GM18909 (cell line): ENCODE measurements at regions not wholly inside any gene's neighbourhood (a gene's known extent, or its start where the extent isn't known, plus 50 kb on each side); places are given as distances from the start of the nearest gene placed in this dataset.

Experiments used
- ATAC-seq: cut with Tn5 transposase; IDR thresholded peaks from one replicate; pipeline ENCODE4 v1.9.1; 2021; ENCODE audit warnings: mild to moderate bottlenecking; ENCODE audit not compliant: unreplicated experiment, poor library complexity

GRCh38 chr9:79021084-79021483 lies 550.7 kb upstream of the TLE4 start:
- no peak for ATAC-seq

GRCh38 chr9:79023134-79023580 lies 548.6 kb upstream of the TLE4 start:
- ATAC-seq: no peak

- peak; percentile 78 for ATAC-seq
Measured at GRCh38 chr9:79026316-79026715, 545.4 kb upstream of the TLE4 start.

- no peak for ATAC-seq
Measured at GRCh38 chr9:79028101-79028500, 543.7 kb upstream of the TLE4 start.

GRCh38 chr9:79034583-79034982 lies 537.2 kb upstream of the TLE4 start:
- ATAC-seq: no peak

- ATAC-seq: no peak
Measured at GRCh38 chr9:79037338-79037737, 534.4 kb upstream of the TLE4 start.

- ATAC-seq: no peak
Measured at GRCh38 chr9:79040671-79041070, 531.1 kb upstream of the TLE4 start.

- ATAC-seq: no peak
Measured at GRCh38 chr9:79041266-79041665, 530.5 kb upstream of the TLE4 start.

- no peak for ATAC-seq
Measured at GRCh38 chr9:79043916-79044315, 527.8 kb upstream of the TLE4 start.

GRCh38 chr9:79046401-79046800 lies 525.4 kb upstream of the TLE4 start:
- no peak for ATAC-seq

GRCh38 chr9:79049371-79049770 lies 522.4 kb upstream of the TLE4 start:
- ATAC-seq: no peak

- no peak for ATAC-seq
Measured at GRCh38 chr9:79053598-79053997, 518.2 kb upstream of the TLE4 start.

GRCh38 chr9:79054500-79054899 lies 517.3 kb upstream of the TLE4 start:
- no peak for ATAC-seq

GRCh38 chr9:79056041-79056440 lies 515.7 kb upstream of the TLE4 start:
- no peak for ATAC-seq

GRCh38 chr9:79057576-79057975 lies 514.2 kb upstream of the TLE4 start:
- no peak for ATAC-seq

- ATAC-seq: no peak
Measured at GRCh38 chr9:79060766-79061165, 511.0 kb upstream of the TLE4 start.

GRCh38 chr9:79061752-79062616 lies 509.8 kb upstream of the TLE4 start:
- ATAC-seq: no peak

GRCh38 chr9:79073201-79073600 lies 498.6 kb upstream of the TLE4 start:
- no peak for ATAC-seq

- no peak for ATAC-seq
Measured at GRCh38 chr9:79080536-79080935, 491.2 kb upstream of the TLE4 start.

- no peak for ATAC-seq
Measured at GRCh38 chr9:79083621-79084020, 488.1 kb upstream of the TLE4 start.

GRCh38 chr9:79087133-79087532 lies 484.6 kb upstream of the TLE4 start:
- ATAC-seq: no peak

- ATAC-seq: no peak
Measured at GRCh38 chr9:79089054-79089560, 482.7 kb upstream of the TLE4 start.
